DOHH2 (cell line): ENCODE measurements at regions not wholly inside any gene's neighbourhood (a gene's known extent, or its start where the extent isn't known, plus 50 kb on each side); places are given as distances from the start of the nearest gene placed in this dataset.
"Not testable (repeated sequence)": the region's sequence is repeated elsewhere in the genome, so short reads cannot be mapped to it uniquely, and the experiment has no call there.

Experiments
- CTCF ChIP-seq: fragments of 200-600 bp; sonication (generic); IDR thresholded peaks from one replicate; pipeline ENCODE4 v1.5.1; 2014; ENCODE audit warnings: antibody characterized with exemption, mild to moderate bottlenecking, low read depth, low read length; ENCODE audit not compliant: poor library complexity, severe bottlenecking
- EZH2phosphoT487 ChIP-seq: fragments of 200-600 bp; sonication (generic); IDR thresholded peaks from 2 replicates; pipeline ENCODE4 v1.6.1; 2017; ENCODE audit warnings: borderline replicate concordance, mild to moderate bottlenecking, antibody characterized with exemption, low read length, moderate library complexity, mixed read lengths

GRCh38 chr15:20275373-20275967 is 266.1 kb downstream of the GOLGA6L6 start:
- TF ChIP-seq CTCF, EZH2phosphoT487: not testable (repeated sequence)
